ENCODE measurements at regions not wholly inside any gene's neighbourhood (a gene's known extent, or its start where the extent isn't known, plus 50 kb on each side); places are given as distances from the start of the nearest gene placed in this dataset.

GRCh38 chr2:36134281-36134680 is 221.3 kb upstream of the CRIM1 start:
- no peaks in the 10 kb centered on the region for H3K79me1 ChIP-seq (ENCODE audit: low read depth, low read length)
- no peaks in the 10 kb centered on the region for H3K23me2 ChIP-seq (ENCODE audit: low read depth, low read length)
- no peaks in the 10 kb centered on the region for H3K79me2 ChIP-seq (ENCODE audit: control insufficient read depth in 1 of 2, insufficient read depth in 2 of 2, low read length in 2 of 2)
- H2AFZ ChIP-seq (ENCODE audit: low read length): 0 out of 2 replicates have a peak overlapping the region, but pooled peaks have one; percentile 44
- no peak overlapping the region for H2BK15ac ChIP-seq (ENCODE audit: low read length)
- no peaks in the 10 kb centered on the region for H3K4me1 ChIP-seq (replicated peaks in 1 of 4; ENCODE audit: control insufficient read depth in 3 of 4, insufficient read depth in 4 of 4, low read length in 3 of 4)
- no peak overlapping the region for H3K14ac ChIP-seq (ENCODE audit: insufficient read length)
- H3K9me3 ChIP-seq (ENCODE audit: insufficient read depth in 2 of 2, low read depth in 1 of 2, low read length in 1 of 2): no peaks in the 10 kb centered on the region
- no peaks in the 10 kb centered on the region for H3K36me3 ChIP-seq (ENCODE audit: control insufficient read depth in 2 of 4, insufficient read depth in 4 of 4, low read length in 3 of 4)
- no peak overlapping the region for H3K4ac ChIP-seq (replicated peaks; ENCODE audit: insufficient read length, low read depth, low read length)
- no peak overlapping the region for H4K8ac ChIP-seq (ENCODE audit: extremely low read depth, insufficient read depth, low read length)
- no peak overlapping the region for H2AK5ac ChIP-seq (ENCODE audit: low read depth, low read length)
- no peak overlapping the region for H2BK12ac ChIP-seq (ENCODE audit: low read depth, low read length)
- H4K20me1 ChIP-seq (replicated peaks in 1 of 2; ENCODE audit: control insufficient read depth in 1 of 2, insufficient read depth in 2 of 2, low read length in 2 of 2): no peaks in the 10 kb centered on the region
- no peak overlapping the region for H3K23ac ChIP-seq (ENCODE audit: insufficient read length)
- ChIA-PET POLR2A (ENCODE audit: partially characterized antibody) (no interaction called here), CTCF (ENCODE audit: partially characterized antibody) (no interaction called here)
- H3K4me2 ChIP-seq (ENCODE audit: insufficient read depth in 1 of 2, low read depth in 2 of 2, low read length in 2 of 2): no peak overlapping the region
- H4K91ac ChIP-seq (replicated peaks; ENCODE audit: insufficient read length, low read length): no peak overlapping the region
- no peak overlapping the region for H3K56ac ChIP-seq (replicated peaks; ENCODE audit: insufficient read length, low read depth, low read length)
- no peak overlapping the region for H3K9ac ChIP-seq (replicated peaks in 1 of 4; ENCODE audit: extremely low read depth in 1 of 4, low read depth in 3 of 4, low read length in 3 of 4)
- H3K27me3 ChIP-seq (replicated peaks in 1 of 4; ENCODE audit: control insufficient read depth in 3 of 4, extremely low read depth in 1 of 4, insufficient read depth in 3 of 4, low read length in 3 of 4): no peaks in the 10 kb centered on the region
- no peak overlapping the region for H2BK5ac ChIP-seq (ENCODE audit: low read depth, low read length)
- DNase-seq (ENCODE audit: low read depth in 1 of 2, low spot score in 2 of 2): no peak
- H4K5ac ChIP-seq (ENCODE audit: insufficient read length, low read depth, low read length): no peak overlapping the region
- H2BK20ac ChIP-seq (ENCODE audit: low read length): no peak overlapping the region
- H3K4me3 ChIP-seq (ENCODE audit: extremely low read depth in 1 of 4, insufficient read depth in 2 of 4, low read depth in 3 of 4, low read length in 4 of 4): no peak overlapping the region
- TF ChIP-seq CHD7 (IDR thresholded peaks at IDR 0.05; ENCODE audit: insufficient replicate concordance, low read length): no peak
- no peak overlapping the region for H3K18ac ChIP-seq (ENCODE audit: extremely low read depth, low read length)
- no peak for FAIRE-seq
- H2BK120ac ChIP-seq (replicated peaks; ENCODE audit: low read depth, low read length): no peak overlapping the region
- H3K27ac ChIP-seq (ENCODE audit: low read depth, low read length): no peak overlapping the region

Data from H1 (cell line).